SH-SY5Y (cell line): ENCODE measurements at regions not wholly inside any gene's neighbourhood (a gene's known extent, or its start where the extent isn't known, plus 50 kb on each side); places are given as distances from the start of the nearest gene placed in this dataset.

Experiments used
- GATA2 ChIP-seq: IDR thresholded peaks from 2 replicates; pipeline ENCODE4 v1.6.1; 2011; ENCODE audit warnings: mild to moderate bottlenecking, low read depth, low read length
- GATA3 ChIP-seq: IDR thresholded peaks from 2 replicates; pipeline ENCODE4 v1.6.1; 2011; ENCODE audit warnings: low read depth, mild to moderate bottlenecking, low read length, moderate library complexity

DNA sequence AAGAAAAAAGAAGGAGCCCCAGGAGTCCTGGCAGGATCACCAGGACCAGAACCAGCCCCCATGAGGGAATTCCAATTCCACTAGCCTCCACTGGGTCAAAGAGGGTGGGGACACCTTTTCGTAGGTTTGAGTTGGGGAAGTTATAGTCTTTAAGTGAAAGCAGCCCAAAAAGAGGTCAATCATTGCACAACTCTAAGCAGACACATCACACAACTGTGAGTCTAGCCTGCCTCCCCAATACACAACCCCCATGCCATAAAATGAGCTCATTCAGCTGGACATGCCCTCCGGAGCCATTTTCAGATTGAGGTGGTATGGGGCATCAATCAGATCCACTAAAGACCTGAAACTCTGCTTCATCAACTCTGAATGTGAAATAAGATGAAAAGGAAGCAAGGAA lies 179.9 kb downstream of the NPHP4 start:
- no peak for TF ChIP-seq GATA3
- TF ChIP-seq GATA2 = no peak
